DMS53 treated with DMSO at 0.1 percent for 48 hours (cell line): ENCODE measurements at regions not wholly inside any gene's neighbourhood (a gene's known extent, or its start where the extent isn't known, plus 50 kb on each side); places are given as distances from the start of the nearest gene placed in this dataset.
"Not testable (repeated sequence)": the region's sequence is repeated elsewhere in the genome, so short reads cannot be mapped to it uniquely, and the experiment has no call there.

Source experiments
- DNase-seq: peaks from one replicate; lab custom pipeline; 2025; ENCODE audit not compliant: unreplicated experiment; lab: John Stamatoyannopoulos, UW

- DNase-seq: not testable (repeated sequence)
Observed at GRCh38 chr16:22572331-22573224, 61.9 kb downstream of the NPIPB5 start.

- not testable (repeated sequence) for DNase-seq
Observed at GRCh38 chr16:22573225-22573530, 62.5 kb downstream of the NPIPB5 start.

GRCh38 chr16:22576506-22576905 lies 65.8 kb downstream of the NPIPB5 start:
- not testable (repeated sequence) for DNase-seq

- DNase-seq: not testable (repeated sequence)
Observed at GRCh38 chr16:22583195-22583594, 72.5 kb downstream of the NPIPB5 start.

- DNase-seq: not testable (repeated sequence)
Observed at GRCh38 chr16:22584459-22584858, 73.8 kb downstream of the NPIPB5 start.

- not testable (repeated sequence) for DNase-seq
Observed at GRCh38 chr16:22584941-22585340, 74.2 kb downstream of the NPIPB5 start.

- peak; percentile 0 for DNase-seq
Observed at GRCh38 chr16:22585431-22585830, 74.7 kb downstream of the NPIPB5 start.

GRCh38 chr16:22586732-22587131 lies 76.0 kb downstream of the NPIPB5 start:
- not testable (repeated sequence) for DNase-seq

GRCh38 chr16:22589757-22590156 lies 79.1 kb downstream of the NPIPB5 start:
- not testable (repeated sequence) for DNase-seq

GRCh38 chr16:22596445-22597045 lies 85.9 kb downstream of the NPIPB5 start:
- not testable (repeated sequence) for DNase-seq

- not testable (repeated sequence) for DNase-seq
Observed at GRCh38 chr16:22603744-22604143, 93.1 kb downstream of the NPIPB5 start.

GRCh38 chr16:22606619-22607018 lies 95.9 kb downstream of the NPIPB5 start:
- DNase-seq: not testable (repeated sequence)

- DNase-seq: not testable (repeated sequence)
Observed at GRCh38 chr16:22609798-22610197, 99.1 kb downstream of the NPIPB5 start.

GRCh38 chr16:22611128-22611527 lies 100.4 kb downstream of the NPIPB5 start:
- DNase-seq: not testable (repeated sequence)

- no peak for DNase-seq
Observed at GRCh38 chr16:22614271-22614947, 103.7 kb downstream of the NPIPB5 start.

GRCh38 chr16:22618842-22619241 lies 108.2 kb downstream of the NPIPB5 start:
- no peak for DNase-seq

- no peak for DNase-seq
Observed at GRCh38 chr16:22621586-22622155, 111.0 kb downstream of the NPIPB5 start.

GRCh38 chr16:22622703-22623102 lies 112.0 kb downstream of the NPIPB5 start:
- no peak for DNase-seq

- DNase-seq: no peak
Observed at GRCh38 chr16:22623351-22623781, 112.7 kb downstream of the NPIPB5 start.

- no peak for DNase-seq
Observed at GRCh38 chr16:22624038-22624799, 113.5 kb downstream of the NPIPB5 start.
